ENCODE measurements at regions not wholly inside any gene's neighbourhood (a gene's known extent, or its start where the extent isn't known, plus 50 kb on each side); places are given as distances from the start of the nearest gene placed in this dataset.

GRCh38 chr5:118088448-118088847, 899.9 kb downstream of the DTWD2 start:
- Histone ChIP-seq H3K4me3 (no peak overlapping the region), H3K79me2 (replicated peaks; ENCODE audit: insufficient read depth) (no peaks in the 10 kb centered on the region), H3K4me2 (no peak overlapping the region), H3K9me2 (ENCODE audit: insufficient read depth) (no peaks in the 10 kb centered on the region), H3F3A (replicated peaks; ENCODE audit: low read depth) (no peaks in the 10 kb centered on the region), H3K4me1 (ENCODE audit: insufficient read depth) (no peaks in the 10 kb centered on the region), H3K27ac (ENCODE audit: low read depth) (no peak overlapping the region), H3K36me3 (ENCODE audit: insufficient read depth) (no peaks in the 10 kb centered on the region), H4K20me1 (replicated peaks; ENCODE audit: insufficient read depth) (no peaks in the 10 kb centered on the region), H3K27me3 (ENCODE audit: insufficient read depth) (no peaks in the 10 kb centered on the region), H2AFZ (no peak overlapping the region)
- no peaks in the 10 kb centered on the region for H3K36me3 Mint-ChIP-seq (ENCODE audit: low read depth)
- H3K4me1 Mint-ChIP-seq: no peaks in the 10 kb centered on the region
- no peaks in the 10 kb centered on the region for H3K27me3 Mint-ChIP-seq (ENCODE audit: insufficient read depth, low read depth, poor library complexity)
- no peak overlapping the region for H3K4me3 Mint-ChIP-seq
- ATAC-seq (no peak), DNase-seq (ENCODE audit: low spot score) (no peak)
- TF ChIP-seq CREB1 (CRISPR knock-in tag; IDR thresholded peaks at IDR 0.05; ENCODE audit: low read depth) (no peak), ZNF331 (CRISPR knock-in tag; IDR thresholded peaks at IDR 0.05; ENCODE audit: low read depth) (no peak), STAT1 (IDR thresholded peaks at IDR 0.05; ENCODE audit: unreplicated experiment) (no peak), ZNF114 (CRISPR knock-in tag; IDR thresholded peaks at IDR 0.05) (no peak), ETS1 (IDR thresholded peaks at IDR 0.05) (no peak), JUNB (IDR thresholded peaks at IDR 0.05; ENCODE audit: unreplicated experiment) (no peak), CTCF (conservative IDR thresholded peaks at IDR 0.05; ENCODE audit: low read depth in 2 of 2) (no peak), POLR2AphosphoS5 (IDR thresholded peaks at IDR 0.05; ENCODE audit: low read depth) (no peak), ZNF462 (CRISPR knock-in tag; IDR thresholded peaks at IDR 0.05) (no peak), EZH2phosphoT487 (IDR thresholded peaks at IDR 0.05; ENCODE audit: unreplicated experiment) (no peak), NANOG (IDR thresholded peaks at IDR 0.05; ENCODE audit: borderline replicate concordance) (no peak), EZH2 (IDR thresholded peaks at IDR 0.05; ENCODE audit: low read depth, unreplicated experiment) (no peak), REST (IDR thresholded peaks at IDR 0.05; ENCODE audit: unreplicated experiment) (no peak)
- H3K9me3 Mint-ChIP-seq: no peaks in the 10 kb centered on the region
- no peak overlapping the region for H3K27ac Mint-ChIP-seq

Data from GM23338 (cell line).